HG03469 (cell line): ENCODE measurements at regions not wholly inside any gene's neighbourhood (a gene's known extent, or its start where the extent isn't known, plus 50 kb on each side); places are given as distances from the start of the nearest gene placed in this dataset.

Experiments used
- ATAC-seq: cut with Tn5 transposase; IDR thresholded peaks from one replicate; pipeline ENCODE4 v1.9.1; 2021; ENCODE audit warnings: mild to moderate bottlenecking, moderate library complexity, moderate number of reproducible peaks; ENCODE audit not compliant: unreplicated experiment

DNA sequence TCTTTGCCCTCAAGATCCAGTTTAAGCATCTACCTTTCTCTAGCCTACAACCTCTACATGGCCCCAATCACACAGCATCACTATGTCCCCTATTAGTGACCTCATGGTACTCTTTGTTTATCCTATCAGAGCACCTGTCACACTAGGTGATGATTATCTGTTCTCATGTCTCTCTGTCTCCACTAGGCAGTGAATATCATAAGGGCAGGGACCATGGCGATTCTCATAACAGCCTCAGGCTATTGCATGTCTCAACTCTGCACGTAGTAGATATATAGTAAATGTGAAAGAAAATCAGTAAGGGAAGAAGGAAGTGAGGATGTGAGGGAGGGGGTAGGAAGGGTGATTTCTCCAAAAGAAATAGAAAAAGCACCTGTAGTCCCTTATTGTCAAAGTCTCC, 311.0 kb downstream of the NSG2 start:
- no peak for ATAC-seq

DNA sequence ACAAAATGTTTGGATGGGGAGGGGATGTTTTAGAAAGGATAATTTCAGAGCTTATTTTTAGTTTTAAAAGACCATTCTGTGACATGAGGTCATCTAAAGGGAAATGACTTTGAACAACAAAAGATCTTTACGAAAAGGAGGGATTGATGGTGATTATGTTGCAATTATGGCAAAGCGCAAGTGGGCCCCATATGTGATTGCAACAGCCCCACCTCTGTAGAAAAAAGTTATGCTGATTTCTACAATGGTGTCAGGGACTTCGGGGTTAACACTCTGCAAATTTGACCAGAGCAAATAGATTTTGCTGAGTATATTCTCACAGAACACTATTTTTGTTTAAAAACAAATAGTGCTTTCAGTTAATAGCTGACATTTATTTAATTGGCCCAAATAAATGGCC, 312.8 kb downstream of the NSG2 start:
- no peak for ATAC-seq

DNA sequence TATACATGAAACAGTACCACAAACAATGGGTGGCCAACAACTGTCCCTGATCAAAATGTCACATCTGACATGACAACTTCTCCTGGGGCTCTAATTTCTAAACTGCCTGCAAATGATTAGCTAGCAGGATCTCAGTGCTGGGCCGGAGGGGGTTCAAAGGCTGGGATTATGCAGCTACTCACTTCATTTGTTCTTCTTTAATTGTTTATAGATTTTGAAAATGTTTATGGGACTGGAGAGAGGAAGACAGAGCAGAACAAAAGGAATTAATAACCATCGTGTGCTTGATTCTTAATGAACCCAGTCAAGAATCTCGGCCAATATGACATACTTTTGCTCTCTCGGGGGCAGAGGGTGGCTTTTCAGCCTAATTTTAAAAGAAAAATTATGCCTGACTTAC, 313.6 kb downstream of the NSG2 start:
- ATAC-seq, result no peak

DNA sequence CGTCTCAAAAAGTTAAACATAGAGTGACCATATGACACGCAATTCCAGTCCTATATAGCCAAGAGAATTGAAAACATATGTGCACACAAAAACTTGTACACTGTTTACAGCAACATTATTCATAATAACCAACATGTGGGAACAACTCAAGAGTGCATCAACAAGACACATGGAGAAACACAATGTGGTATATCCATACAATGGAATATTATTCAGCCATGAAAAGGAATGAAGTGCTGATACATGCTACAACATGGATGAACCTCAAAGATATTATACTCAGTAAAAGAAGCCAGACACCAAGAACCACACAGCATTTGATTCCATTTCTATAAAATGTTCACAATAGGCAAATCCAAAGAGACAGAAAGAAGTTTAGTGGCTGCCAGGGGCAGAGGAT, 317.0 kb downstream of the NSG2 start:
- no peak for ATAC-seq

DNA sequence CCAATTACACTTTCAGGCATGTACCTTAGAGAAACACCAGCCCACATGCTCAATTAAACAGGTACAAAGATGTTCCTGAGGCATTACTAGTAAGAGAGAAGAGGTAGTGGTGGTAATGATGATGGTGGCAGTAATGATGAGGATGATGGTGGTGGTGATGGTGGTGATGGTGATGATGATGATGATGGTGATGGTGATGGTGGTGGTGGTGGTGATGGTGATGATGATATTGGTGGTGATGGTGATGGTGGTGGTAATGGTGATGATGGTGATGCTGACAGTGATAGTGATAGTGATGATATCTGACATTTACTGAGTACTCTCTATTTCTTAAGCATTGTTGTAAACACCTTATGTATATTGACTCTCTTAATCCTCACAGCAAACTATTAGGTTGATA, 318.4 kb downstream of the NSG2 start:
- no peak for ATAC-seq

DNA sequence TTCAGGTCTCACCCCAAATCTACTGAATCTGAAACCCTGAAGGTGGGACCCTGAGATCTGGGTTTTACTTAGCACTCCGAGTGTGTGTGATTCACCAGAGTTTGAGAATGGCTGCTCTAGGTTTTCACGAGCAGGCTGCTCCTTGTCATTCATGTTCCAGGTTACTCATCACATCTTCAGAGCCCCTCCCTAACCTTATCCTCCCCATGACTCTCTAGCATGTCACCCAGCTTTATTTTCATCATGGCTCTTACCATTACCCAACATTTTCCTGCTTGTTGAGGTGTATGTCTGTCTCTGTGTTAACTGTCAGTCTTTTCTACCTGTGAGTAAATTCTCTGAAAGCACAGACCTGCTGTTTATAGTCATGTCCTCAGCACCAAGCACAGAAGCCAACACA, 319.2 kb downstream of the NSG2 start:
- ATAC-seq, result no peak

DNA sequence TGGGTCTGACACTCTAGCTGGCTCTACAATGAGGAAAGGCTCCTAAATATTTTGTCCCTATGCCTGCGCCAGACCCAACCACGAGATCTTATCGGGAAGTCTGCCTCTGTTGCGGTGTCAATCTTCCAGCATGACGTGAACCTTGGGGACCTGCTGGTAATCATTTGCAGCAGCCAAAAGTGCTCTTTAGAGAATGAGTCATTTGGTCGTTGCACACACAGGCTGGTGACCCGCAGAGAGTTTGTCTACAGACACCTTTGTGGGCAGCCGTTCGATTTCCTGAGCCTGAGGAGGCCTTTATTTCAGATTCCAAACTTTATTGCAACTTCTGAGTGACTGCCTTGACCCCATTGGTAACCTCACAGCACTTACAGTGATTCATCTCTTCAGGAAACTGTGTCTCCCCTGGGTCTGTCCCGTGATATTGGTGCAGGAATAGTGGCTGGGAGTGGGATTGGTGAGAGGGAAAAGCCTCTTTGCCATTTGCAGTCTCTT, 326.1 kb downstream of the NSG2 start:
- no peak for ATAC-seq

DNA sequence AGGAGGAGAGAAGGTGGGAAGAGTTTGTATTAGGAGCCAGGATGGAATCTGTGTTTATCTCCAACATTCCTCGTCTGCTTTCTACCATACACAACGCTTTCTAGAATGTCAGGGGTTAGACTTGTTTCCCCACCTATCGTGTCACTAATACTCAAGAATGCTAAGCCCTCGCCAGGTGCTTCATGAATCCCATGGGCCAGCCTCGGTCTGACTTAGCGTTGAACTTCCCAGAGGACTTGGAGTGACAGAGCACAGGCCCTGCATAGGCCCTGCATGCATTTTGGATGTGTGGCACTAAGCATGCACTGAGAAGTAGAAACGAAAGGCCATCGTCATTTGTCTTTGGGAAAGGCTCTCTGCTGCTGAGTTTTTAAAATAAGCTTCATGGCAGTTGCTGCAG, 328.7 kb downstream of the NSG2 start:
- no peak for ATAC-seq

DNA sequence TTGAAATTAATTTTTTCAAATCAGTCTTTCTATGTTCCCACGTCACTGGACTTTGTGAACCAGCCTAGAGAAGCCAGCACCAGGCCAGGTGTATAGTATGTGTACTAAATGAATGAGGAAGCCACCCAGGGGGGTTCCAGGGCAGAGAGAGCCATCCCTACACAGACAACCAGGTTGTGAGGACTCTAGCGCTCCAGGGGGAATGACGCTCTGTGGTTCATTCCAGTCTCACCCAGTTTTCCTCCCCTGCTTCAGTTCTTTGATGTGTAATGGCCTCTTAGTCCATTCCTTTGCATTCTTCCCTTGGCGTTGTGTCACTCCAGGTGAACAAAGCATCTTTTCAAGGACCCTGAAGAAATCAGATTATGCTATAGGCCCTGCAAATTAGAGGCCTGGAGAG, 330.6 kb downstream of the NSG2 start:
- ATAC-seq, result no peak

DNA sequence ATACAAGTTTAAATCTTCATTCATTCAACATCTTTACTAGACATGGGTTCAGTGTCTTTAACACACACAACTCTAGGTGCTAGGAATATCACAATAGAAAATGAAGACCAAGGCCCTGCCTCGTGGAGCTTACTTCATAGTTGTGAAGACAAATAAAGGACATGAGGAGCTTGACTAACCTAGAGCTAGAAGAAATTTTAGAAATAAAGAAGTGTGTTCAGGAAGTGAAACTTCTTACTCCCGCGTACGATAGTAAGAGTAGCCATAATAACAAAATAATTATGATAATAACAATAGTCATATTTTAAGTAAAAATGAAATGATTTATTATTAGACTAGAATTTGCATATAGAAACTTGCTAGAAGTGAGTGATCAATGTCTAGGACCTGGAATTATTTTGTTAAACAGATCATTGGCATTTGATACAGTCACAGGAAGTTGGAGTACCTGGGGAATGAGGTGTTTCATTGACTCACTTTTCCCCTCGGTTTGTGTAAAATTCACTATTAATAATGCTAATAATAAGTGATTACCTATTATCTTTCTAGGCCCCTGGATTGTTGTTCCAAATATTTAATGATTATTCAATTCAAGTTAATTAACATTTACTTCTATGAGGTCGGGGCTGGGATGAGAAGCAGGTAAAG, 331.3 kb downstream of the NSG2 start:
- ATAC-seq, result no peak

DNA sequence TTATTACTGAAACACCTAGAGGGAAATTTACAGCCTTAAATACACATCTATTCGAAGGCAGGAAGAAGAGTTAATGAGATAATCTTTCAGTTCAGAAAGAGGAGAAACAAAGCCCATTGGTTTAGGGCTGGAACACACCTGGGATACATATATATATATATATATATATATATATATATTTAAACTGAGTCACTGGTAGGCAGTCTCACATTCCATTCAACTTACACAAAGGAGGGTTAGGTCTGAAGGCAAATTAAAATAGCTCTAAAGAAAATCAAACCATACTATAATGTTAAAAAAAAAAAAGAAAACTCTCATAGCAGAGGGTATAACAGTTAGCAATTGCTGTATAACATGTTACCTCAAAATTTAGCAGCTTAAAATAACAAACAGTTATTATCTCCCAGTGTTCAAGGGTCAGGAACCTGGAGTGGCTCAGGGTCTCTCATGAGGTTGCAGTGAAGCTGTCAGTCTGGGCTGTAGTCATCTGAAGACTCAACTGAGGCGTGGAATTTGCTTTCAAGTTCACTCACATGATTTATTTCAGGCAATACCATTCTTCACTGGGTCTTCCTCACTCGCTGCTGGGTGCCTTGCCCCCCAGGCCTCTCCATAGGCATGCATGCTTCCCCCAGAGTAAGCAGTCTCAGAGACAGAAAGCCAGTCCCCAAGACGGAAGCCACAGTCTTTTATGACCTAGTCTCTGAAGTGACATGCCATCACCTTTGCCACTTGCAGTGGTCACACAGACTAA, 332.8 kb downstream of the NSG2 start:
- ATAC-seq, result no peak

DNA sequence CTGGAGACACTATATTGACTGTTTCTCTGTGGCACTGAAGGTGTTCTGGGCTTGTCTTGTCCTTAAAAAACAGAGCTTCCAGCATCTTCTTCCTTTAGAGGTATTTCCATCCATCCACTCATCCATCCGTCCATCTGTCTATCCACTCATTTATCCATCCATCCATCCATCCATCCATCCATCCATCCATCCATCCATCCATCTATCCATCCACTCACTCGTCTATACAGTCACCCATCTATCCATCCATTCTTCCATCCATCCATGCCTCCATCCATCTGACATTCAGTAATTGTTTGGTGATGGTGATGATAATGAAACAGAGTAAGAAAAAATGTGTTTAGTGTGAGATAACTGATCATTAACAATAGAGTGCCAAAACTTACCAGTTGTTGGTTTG, 334.8 kb downstream of the NSG2 start:
- no peak for ATAC-seq

DNA sequence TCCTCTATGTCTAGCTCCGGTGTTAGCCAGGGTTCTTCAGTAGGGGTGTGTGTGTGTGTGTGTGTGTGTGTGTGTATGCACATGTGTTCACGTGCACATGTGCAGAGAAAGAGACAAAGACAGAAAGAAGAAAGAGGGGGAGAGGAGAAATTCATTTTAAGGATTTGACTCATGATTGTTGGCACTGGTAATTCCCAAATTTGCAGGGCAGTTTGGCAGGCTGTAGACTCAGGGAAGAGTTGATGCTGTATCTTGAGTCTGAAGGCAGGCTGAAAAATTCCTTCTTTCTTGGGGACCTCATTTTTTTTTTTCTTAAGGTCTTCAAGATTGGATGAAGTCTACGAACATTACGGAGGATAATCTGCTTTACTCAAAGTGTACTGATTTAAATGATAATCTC, 335.7 kb downstream of the NSG2 start:
- no peak for ATAC-seq

DNA sequence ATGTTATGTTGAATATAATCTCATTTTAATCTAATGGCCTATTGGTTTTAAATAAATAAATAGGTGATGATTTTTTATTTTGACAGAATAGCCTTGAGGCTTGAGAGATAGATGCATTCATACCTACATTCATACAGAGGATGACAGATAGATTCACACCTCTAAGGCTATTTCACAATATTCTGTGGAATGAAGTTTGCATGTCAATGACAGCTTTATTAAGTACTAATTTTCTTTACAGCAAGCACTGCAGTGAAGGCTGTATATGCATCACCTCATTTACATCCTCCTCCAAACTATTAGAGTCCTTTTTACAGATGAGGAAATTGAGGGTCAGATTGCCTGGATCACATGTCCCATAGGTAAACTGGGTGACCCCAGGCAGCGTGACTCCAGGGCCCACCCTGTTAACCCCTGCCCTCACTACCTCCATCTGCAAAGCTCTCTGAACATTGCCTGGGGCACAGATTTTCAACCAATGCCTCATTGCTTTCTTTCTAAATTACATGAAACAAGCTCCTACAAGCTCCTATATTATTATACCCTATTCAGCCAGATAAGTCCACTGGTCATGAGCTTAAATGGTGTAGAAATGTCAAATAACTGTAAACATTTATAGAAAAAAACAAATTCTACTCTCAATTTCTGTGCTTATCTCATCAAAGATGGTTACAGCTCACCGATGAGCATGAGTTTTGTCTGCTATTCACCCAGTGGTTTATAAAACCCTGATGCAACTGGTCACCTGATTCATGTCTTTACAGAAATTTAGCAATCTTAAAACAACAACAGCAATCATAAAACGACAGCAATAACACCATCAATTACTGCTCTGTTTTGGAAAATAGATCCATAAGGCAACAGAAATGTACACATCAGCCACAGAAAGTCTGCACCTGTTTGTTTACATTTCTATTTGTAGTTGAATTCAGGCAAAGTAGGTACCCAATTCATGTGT, 338.0 kb downstream of the NSG2 start:
- no peak for ATAC-seq

DNA sequence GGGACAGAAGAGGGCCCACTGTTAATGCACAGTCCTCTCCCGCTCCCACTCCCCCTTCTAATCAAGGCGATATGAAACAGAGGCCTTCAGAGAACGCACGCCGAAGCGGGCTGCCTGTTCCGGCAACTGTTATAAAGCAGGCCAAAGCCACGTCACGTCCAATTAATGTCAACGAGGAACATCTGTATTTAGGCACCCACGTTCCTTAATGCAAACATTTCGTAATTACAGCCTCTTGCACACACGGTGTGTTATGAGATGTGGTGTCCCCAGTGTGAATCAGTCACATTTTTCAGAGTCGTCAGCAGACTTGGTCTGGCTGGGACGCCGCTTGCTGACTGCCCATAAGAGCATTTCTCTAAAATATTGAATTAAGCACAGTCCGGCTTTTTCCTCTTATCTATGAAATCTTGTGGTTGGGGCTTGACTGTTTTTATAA, 339.0 kb downstream of the NSG2 start:
- ATAC-seq, result no peak

DNA sequence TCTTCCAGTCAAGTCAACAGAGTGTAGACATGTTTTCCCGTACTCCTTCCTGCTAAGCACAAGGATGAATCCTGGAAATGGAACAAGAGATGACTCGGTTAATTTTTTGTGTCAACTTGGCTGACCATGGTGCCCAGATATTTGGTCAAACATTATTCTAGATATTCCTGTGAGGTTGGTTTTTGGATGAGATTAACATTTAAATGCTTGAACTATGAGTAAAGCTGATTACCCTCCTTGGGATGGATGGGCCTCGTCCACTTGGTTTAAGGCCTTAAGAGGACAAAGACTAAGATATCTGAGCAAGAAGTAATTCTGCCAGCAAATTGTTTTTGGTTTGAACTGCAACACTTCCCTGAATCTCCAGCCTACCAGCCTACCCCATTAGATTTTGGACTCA, 338.1 kb upstream of the MSX2 start:
- ATAC-seq, result no peak

DNA sequence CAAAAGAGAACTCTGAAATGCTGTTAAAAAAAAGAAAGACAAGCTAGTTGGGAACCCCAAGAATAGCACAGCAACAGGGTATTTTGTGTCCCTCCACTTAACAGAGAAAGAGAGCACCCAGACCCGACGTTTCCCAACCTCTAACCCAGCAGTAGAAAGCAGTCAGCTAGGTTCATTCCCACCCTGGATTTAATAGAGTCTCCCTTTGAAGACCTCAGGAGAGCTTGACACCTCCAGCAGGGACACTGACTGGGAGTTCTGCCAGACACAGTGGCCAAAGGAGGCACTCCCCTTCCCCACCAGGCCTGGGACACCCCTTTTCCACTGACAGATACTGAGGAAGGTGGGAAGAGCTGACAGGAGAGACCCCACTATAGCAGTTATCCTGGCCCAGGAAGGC, 337.5 kb upstream of the MSX2 start:
- ATAC-seq, result no peak

DNA sequence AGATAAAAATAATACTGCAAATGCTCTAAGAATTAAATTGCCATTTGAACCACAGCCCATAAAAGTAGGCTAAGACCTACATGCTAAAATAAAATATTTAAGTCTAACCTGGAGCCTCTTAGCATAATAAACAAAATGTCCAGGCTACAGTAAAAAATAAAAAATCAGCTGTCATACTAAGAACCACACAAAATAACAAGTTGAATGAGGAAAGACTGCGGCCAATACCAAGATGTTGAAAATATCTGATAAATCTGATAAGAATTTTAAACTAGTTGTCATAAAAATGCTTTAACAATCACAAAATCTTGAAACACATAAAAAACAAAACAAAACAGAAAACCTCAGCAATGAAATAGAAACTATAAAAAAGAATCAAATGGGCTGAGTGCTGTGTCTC, 336.9 kb upstream of the MSX2 start:
- ATAC-seq, result no peak

DNA sequence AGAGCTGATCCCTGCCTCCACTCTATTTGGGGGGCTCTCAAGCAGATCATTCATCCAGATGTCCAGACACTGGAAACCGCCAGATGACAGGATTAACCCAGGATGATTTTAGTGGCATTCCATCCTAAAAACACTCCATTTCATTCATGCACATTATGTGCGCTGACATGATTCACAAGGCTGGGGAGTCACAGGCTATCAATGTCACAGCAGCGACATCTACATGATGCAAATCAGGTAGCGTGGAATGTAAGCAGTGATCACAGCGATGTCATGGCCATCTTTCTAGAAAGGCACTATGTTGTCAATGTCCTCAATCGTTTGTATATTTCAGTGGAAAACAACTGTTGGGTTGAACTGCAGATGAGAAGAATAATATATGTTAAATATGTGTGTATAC, 331.5 kb upstream of the MSX2 start:
- no peak for ATAC-seq

DNA sequence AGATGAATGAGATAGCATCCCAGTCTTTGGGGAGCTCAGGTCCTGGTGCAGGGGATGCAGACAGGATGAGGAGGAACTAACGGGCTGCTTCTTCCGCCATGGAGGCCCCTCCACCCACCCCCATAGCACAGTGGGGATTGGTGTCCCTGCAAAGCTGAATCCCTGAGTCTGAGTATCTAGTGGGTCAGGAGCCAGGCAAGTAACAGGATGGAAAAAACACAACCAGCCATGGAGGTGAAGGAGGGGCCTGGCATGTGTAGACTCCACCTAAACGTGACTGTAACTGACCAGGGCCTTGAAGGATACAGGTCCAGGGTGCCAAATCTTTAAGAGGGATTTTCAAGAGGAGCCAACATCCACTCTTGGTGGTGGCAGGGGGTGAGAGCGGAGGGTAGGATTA, 327.8 kb upstream of the MSX2 start:
- no peak for ATAC-seq

DNA sequence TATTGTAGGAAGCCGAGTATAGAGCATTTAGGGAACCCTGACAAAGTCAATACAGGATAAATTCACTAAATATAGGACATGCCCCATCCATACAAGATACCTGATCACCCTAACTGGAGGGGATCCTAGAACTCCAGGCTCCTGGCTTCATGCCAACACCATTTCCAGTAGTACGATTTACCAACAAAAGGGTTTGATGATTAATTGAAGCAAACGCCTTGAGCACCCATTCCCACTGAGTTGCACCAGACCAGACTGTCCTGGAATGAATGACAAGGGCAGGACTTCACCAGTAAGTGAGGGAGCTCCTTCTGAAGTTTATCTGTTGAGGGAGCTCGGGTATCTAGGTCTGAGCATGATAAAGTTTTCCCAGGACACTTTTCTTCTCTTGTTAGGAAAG, 327.2 kb upstream of the MSX2 start:
- no peak for ATAC-seq

DNA sequence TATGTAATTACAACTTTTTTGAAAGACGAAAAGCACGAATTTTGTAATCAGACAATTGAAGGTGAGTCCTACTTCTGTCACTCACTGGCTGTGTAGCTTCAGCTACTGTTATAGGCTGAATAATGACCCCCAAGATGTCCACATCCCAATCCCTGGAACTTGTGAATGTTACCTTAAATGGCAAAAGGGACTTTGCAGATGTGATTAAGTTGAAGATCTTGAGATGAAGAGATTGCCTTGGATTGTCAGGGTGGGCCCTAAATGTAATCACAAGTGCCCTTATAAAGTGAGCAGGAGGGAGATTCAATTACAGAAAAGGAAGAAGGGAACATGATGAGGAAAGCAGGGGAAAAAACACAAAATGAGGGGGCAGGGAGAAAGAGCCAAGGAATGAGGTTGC, 326.2 kb upstream of the MSX2 start:
- no peak for ATAC-seq
